ENCODE measurements at regions not wholly inside any gene's neighbourhood (a gene's known extent, or its start where the extent isn't known, plus 50 kb on each side); places are given as distances from the start of the nearest gene placed in this dataset.

DNA sequence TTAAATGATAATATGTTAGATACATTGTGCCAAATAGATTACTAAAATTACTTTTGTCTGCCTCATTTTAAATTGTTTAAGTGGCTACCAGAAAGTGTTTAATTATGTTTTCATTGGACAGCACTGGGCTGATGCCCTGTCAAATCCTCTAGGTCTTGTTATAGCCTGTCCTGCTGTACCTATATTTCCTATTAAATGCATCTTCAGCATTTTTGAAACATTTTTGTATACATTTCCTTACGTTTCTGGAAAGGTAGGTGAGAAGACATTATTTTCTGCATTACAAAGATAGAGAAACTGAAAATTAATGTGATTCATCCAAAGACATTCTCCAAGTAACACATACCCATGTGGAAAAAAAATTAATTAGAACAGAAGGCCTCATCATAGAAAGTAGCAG is 192.2 kb upstream of the HS3ST3A1 start:
- TF ChIP-seq, protein P1, sequence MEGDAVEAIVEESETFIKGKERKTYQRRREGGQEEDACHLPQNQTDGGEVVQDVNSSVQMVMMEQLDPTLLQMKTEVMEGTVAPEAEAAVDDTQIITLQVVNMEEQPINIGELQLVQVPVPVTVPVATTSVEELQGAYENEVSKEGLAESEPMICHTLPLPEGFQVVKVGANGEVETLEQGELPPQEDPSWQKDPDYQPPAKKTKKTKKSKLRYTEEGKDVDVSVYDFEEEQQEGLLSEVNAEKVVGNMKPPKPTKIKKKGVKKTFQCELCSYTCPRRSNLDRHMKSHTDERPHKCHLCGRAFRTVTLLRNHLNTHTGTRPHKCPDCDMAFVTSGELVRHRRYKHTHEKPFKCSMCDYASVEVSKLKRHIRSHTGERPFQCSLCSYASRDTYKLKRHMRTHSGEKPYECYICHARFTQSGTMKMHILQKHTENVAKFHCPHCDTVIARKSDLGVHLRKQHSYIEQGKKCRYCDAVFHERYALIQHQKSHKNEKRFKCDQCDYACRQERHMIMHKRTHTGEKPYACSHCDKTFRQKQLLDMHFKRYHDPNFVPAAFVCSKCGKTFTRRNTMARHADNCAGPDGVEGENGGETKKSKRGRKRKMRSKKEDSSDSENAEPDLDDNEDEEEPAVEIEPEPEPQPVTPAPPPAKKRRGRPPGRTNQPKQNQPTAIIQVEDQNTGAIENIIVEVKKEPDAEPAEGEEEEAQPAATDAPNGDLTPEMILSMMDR (IDR thresholded peaks at IDR 0.05): no peak
- TF ChIP-seq POLR2AphosphoS5 (IDR thresholded peaks at IDR 0.05) (no peak), POLR2A (IDR thresholded peaks at IDR 0.05) (no peak)

Data from gastroesophageal sphincter (tissue), 3 donors.